ENCODE measurements at regions not wholly inside any gene's neighbourhood (a gene's known extent, or its start where the extent isn't known, plus 50 kb on each side); places are given as distances from the start of the nearest gene placed in this dataset.
"Not testable (repeated sequence)": the region's sequence is repeated elsewhere in the genome, so short reads cannot be mapped to it uniquely, and the experiment has no call there.

DNA sequence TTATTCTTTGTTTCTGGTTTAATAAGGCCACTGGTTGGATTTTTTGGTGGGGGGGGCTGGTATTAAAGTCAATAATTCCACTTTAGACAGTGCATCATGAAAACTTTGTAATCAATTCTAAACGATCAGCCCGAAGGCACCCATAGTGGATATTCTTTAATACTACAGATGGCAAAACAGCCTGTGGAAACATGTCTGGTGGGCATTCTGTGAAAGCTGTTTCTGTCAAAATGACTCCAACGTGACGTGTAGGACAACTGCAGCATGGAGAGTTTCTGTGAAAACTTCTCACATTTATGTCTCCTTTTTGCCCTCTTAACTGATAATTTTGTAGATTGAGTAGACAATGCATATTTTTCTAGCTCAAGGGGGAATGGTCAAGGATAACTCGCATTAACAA is 185.8 kb upstream of the FLRT2 start:
- no peak for DNase-seq (ENCODE audit: low read depth in 2 of 2)

DNA sequence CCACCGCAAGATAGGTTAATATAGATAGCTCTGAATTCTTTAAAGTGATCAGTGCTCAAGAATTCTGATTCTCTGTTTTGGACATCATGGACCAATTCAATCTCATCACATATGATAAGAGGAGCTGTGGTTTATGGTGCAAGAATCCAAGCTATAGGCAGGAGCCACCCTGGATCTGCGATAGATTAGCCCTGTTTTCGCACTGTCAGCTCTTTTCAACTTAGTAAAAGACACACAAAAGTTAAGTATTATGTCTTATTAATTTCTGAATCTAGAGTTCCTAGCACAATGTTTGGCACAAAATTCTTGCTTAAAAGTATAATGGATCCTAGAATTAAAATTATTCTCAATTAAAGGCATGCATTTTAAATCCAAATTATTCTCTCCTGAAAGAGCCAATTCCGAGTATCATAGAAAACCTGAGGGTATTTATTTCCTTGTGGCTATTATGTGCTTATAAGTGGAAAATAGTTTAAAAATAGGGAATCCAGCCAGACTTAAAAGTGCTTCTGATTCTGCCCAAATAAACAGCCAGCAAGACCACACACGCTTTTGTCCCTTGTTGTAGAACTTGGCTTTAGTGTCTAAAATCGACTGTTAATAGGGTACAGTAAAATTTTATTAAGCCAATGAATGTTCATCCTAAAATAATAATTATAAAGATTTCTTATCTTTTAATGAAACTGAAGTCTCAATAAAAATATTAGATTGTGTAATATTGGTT is 184.9 kb upstream of the FLRT2 start:
- DNase-seq (ENCODE audit: low read depth in 2 of 2), result no peak

DNA sequence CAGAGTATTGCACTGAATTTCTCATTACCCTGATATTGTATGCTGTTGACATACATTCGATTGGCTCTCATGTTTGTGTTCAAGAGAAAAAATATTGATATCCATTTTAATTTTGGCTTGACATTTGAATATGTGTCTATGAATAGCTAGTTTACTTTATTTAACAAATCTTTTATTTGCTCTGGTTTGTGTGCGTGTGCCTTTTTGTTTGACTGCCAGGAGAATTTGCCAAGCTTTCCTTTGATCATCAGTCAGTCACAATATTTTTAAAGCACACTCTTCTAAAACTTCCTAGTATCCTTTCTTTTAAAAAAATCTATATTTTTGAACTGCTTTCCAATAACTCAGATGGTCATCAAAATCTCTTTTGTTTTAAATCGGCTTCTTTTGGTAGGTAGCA is 179.3 kb upstream of the FLRT2 start:
- no peak for DNase-seq (ENCODE audit: low read depth in 2 of 2)

DNA sequence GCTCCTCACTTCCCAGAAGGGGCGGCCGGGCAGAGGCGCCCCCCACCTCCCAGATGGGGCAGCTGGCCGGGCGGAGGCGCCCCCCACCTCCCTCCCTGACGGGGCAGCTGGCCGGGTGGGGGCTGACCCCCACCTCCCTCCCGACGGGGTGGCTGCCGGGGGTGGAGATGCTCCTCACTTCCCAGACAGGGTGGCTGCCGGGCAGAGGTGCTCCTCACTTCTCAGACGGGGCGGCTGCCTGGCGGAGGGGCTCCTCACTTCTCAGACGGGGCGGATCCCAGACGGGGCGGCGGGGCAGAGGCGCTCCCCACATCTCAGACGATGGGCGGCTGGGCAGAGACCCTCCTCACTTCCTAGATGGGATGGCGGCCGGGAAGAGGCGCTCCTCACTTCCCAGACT is 177.4 kb upstream of the FLRT2 start:
- not testable (repeated sequence) for DNase-seq (ENCODE audit: low read depth in 2 of 2)

DNA sequence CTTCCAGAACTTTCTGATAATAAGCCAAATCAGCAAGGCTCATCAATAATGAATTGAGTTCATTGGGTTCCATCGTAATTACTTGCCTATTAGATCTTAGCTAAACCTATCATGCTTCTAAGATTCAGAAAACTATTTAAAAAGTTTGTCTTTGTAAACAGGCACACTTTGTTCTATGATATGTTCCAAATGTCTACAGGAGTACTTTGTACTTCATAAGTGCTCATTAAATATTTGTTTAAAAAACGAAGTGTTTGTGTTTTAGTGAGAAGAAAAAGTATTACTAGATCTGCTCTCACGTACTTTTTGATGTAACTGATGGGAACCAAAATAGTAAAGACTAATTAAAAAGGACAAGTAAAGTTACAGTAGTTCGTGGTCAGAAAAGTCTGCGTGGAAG is 172.8 kb upstream of the FLRT2 start:
- DNase-seq (ENCODE audit: low read depth in 2 of 2), result no peak

DNA sequence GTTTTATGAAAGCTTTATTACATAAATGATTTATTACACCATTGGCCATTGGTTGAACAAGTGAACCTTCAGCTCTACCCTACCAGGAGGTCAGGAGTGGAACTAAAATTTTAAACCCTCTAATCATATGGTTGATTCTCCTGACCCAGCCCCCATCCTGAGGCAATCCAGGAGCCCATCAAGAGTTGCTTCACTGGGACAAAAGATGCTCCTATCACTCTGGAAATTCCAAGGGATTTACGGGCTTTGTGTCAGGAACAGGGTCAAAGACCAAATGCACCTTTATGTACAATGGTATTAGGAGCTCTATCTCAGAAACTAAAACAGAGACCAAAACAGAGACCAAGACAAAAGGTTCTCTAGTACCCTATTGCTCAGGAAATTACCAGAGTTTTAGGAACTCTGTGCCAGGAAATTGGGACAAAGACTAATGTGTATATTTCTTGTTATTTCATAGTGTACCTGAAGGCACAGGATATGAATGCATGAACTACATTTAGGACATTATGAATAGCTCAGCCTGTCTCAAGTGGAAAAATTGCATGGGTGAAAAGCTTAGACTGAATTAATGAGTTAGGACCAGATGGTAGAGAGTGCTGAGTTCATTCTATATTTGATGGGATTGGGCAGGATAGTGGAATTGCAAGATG is 171.7 kb upstream of the FLRT2 start:
- no peak for DNase-seq (ENCODE audit: low read depth in 2 of 2)

DNA sequence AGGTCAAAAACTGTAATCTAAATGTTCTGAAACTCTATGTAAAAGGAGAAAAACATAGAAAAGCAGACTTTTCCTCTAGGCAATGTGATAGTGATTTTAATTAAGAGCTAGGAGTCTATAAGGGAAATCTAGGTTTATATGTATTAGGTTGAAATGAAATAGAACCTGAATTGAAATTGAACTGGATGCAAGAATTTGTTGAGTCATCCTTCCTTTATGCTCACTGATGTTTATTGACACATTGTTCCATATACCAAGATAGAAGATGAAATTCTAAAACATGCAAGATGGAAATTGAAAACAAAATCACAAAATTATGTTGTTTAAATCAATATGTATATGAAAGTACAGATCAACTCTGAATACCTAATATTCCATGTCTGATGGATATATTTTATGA is 170.4 kb upstream of the FLRT2 start:
- DNase-seq (ENCODE audit: low read depth in 2 of 2), result no peak

DNA sequence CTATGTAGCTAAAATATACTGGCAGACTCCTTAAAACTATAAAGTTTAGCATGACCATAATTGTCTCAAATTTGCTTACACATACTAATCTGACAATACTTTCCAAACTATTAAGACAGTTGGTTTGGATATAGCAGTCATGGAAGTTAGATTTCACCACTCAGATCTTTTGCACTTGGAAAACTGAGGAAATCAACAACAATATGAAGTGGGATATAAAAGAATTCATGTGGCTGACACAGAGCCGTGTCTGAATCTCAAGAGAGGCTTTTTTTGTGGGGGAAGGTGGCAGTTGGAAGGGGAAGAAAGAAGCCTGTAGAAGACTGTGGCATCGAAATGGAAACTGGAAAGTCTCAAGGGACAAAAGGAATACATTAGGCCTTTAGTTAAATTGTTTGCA is 166.6 kb upstream of the FLRT2 start:
- DNase-seq (ENCODE audit: low read depth in 2 of 2), result no peak

DNA sequence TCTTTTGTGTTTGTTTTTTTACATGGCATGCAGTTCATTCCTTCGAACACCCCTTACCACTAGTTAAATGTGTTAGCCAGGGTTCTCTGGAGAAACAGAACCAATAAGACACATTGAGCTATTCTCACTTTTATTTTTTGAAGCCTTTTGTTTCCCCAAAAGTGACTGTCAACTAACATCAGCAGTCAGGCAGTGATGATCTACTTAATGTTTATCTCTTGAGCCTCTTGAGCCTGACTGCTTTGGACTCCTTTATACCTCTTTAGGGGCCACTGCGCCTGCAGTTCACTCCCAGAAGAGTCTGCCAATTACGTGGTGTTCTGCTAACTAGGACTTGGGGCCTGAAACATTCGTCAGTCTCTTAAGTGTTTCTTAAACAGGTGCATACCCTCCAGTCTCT is 163.7 kb upstream of the FLRT2 start:
- DNase-seq (ENCODE audit: low read depth in 2 of 2), result no peak

DNA sequence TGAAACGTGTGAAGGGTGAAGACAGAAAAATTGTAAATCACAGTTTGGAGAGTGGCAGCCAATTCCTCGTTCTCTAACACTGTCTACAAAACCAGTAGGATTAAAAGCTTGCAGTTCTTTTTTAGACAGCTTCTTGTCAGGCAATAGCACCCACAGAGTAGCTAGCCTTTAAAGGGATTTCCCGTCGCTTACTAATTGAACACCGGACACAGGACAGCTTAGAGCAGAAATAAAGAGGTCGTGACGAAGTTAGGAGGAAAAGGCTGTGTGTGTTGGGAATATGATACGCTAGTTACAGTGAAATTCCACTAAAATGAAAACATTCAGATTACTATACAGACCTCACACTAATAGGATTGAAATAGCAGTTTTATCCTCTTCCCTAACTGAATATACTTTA is 149.1 kb upstream of the FLRT2 start:
- no peak for DNase-seq (ENCODE audit: low read depth in 2 of 2)

DNA sequence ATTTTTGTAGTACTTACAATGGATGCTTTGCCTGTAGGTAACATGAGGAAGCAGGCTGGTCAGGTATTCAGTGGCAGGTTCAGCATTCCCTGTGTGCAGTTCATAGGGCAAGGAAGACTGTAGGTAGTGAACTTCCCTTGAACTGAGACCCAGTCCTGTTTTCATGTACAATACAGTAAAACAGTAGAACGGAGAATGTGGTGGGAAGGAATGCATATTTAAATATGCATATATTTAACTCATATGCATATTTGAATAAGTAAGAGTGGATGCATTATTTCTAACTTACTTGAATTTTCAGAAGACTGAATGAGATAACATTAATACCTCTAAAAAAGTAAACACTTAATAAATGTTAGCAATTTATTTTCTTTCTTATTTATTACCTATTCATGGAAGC is 147.6 kb upstream of the FLRT2 start:
- DNase-seq (ENCODE audit: low read depth in 2 of 2), result no peak

DNA sequence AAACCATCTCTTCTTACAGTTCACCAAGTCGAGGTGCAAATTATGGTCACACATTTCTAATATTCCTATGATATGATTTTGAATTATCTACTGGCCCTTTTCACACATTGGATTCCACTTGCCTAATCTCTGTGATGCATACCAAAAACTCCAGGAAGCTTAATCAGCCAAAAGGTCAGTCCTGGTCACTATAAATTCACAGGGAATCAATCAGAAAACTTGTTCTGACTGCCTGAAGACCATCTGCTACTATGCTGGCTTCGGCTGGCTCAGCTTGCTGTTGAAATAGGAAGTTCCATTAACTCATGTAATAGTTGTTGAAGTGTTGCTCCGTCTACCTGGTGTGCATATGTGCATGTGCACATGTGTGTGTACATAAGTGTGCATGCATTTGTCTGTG is 142.8 kb upstream of the FLRT2 start:
- no peak for DNase-seq (ENCODE audit: low read depth in 2 of 2)

DNA sequence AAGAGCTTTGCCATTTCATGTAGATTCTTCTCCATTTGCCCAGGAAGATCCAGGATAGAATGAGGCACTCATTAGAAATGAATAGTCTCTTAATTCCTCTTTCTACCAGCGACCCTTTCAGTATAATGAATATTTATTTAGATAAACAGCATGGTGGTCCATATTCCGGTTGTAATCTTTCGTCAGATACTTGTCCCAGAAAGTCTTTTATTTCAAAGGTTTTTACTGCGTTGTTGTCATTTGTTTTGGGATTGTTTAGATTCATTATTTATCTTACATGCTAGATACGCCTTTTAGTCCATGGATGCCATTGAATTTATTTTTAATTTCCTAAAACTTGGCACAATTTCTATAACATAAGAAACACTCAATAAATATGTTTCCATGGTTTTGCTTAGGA is 139.7 kb upstream of the FLRT2 start:
- DNase-seq (ENCODE audit: low read depth in 2 of 2), result no peak

DNA sequence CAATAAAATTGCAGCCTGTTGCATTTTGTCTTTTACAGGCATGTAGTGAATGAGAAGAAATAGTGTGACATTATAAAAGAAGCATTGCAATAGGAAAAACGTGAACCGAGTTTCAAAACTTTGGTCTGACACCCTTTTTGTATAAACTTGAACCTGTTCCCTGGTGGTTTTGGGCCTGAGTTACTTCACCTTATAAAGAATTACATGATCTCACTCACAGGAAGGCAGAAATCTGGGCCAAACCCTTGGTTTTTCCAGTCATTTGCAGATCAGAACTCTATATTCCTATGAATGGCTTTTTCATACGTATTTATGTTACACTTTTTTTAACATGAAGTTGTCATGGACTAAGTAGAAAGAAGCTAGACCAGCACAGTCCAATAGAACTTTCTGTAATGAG is 138.5 kb upstream of the FLRT2 start:
- no peak for DNase-seq (ENCODE audit: low read depth in 2 of 2)

DNA sequence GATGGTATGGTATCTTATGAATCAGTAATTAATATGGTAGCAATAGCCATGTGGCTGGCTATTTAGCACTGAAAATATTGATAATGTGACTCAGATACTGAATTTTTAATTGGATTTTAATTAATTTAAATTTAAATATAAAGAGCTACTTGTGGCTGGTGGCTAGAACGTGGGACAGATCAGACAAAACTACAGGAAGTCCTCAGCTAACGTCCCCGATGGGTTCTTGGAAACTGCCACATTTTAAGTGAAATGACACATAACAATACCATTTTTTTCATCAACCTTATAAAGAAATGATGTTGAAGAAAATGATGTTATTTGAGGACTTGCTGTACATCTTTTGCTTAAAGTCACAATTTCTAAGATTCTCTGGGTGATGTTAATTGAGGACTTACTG is 138.1 kb upstream of the FLRT2 start:
- no peak for DNase-seq (ENCODE audit: low read depth in 2 of 2)

DNA sequence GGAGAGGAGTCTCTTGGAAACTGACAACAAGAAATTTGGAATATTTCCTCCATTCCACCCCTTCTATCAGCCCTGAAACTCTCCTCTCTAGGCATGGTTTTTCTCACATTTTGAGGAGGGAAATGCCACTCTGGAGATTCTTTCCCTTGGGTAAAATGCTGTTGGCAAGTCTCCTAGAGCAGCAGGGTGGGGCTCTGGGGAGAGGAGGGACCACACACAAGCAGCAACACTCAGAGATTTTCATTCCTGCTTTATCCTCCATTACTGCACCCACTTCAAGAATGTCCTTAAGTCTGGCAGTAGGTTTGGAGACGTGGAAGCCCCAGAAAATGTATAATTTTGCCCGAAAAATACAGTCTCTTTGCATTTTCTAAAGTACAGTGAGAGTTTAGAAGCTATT is 130.8 kb upstream of the FLRT2 start:
- no peak for DNase-seq (ENCODE audit: low read depth in 2 of 2)

DNA sequence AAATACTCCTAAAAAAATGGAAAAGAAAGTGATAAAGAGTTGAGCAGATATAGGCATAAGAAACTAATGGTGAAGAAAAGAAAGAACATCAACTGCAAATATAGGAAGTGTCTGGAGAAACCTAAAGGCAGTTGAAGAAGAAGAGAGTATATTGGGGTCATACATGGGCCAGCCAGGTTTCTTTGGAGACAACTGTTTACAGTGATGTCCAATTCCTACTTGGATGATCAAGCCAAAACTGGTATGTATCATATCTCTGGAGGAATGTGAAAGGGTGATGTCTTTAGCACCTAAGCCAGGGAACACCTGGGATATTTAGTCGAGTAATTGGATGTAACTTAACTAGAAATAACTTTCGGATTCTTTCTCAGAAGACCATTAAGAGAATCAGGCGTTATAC is 129.3 kb upstream of the FLRT2 start:
- DNase-seq (ENCODE audit: low read depth in 2 of 2), result no peak

DNA sequence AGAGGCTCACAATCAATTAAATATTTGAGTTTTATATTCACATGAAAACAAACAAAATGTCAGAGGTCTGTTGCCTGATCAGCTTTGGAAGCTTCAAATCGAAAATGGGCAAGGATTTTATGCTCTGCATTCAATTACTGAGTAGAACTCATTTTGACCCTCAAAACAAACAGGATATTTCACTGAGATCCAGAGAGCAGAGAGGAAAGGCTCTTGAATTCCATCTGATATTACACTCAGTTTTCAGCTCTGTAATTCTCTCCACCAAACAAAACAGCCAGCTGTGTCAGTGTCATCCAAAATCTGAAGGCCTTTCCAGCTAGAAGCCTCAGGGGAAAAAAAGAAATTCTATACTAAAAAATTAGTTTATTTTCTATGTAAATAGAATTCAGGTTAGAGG is 128.6 kb upstream of the FLRT2 start:
- DNase-seq (ENCODE audit: low read depth in 2 of 2), result no peak

DNA sequence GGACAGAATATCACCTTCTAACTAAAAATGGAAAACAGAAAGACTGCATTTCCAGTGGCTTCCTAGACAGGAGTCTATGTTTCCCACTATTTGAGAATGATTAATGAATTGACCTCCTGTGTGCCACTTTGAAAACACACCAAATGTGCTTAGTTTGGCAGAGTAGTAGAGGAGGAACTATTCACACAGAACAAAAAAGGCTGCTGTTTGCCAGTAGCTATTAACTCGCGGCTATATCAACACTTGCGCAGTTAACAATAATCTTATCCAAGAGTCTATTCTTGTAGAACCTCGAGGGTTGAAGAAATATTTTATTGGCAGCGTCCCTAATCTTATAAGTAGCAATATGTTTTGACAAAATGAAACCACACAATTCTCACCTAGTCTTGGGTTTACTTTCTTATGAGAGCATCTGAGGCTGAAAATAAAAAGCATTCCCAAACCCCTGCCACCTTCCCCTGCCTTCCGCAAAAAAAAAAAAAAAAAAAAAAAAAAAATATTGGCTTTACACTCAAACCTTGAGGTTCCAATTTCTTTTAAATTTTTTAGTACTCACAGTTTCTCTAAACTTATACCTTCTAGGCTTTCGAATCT is 127.3 kb upstream of the FLRT2 start:
- no peak for DNase-seq (ENCODE audit: low read depth in 2 of 2)

DNA sequence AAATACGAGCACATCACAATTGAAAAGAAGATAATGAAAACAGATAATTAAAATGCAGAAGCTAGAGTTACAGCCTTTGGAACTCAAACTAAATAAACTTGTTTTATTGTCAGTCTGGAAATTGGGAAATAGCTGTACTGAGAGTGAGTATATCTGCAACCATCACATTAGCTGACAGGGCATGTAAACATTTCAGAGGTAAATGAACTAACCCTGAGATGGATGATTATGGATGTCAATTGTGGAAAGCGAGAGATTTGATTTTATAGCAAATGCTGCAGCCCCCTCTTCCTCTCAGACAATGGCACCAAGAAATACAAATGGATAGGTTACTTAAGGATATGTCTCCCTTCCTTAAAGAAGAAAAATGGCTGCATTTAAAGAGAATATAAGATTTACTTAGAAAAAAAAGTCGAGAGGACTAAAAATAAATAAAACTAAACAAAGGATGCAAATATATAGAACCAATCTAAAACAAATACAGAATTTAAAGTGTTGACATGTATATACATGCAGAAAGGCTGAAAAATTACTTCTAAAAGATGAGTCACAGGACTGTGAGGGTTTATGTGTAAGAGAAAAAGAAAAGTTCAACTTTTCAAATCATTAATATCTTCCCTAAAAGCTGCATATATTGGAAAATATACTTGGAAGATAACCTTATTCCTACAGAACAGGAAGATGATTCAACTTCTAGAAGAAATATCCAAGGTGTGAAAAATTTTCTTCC is 120.3 kb upstream of the FLRT2 start:
- no peak for DNase-seq (ENCODE audit: low read depth in 2 of 2)

DNA sequence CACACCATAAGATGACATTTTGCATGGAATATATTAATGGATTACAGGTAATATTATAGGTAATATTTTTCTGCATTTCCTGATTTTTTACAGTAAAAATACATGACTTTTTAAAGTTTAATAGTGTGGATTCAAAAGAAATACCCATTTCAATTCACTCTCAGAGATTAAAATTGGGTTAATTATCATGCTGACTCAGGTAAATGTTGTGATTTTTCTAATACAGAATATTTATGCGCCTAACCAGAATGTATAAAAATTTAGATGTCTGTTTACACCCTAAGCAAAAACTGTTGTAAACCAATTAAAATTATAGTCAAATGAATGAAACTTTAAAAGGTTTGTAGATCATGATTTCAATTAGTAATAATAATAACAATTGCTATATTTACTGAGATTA is 117.2 kb upstream of the FLRT2 start:
- DNase-seq (ENCODE audit: low read depth in 2 of 2), result no peak

DNA sequence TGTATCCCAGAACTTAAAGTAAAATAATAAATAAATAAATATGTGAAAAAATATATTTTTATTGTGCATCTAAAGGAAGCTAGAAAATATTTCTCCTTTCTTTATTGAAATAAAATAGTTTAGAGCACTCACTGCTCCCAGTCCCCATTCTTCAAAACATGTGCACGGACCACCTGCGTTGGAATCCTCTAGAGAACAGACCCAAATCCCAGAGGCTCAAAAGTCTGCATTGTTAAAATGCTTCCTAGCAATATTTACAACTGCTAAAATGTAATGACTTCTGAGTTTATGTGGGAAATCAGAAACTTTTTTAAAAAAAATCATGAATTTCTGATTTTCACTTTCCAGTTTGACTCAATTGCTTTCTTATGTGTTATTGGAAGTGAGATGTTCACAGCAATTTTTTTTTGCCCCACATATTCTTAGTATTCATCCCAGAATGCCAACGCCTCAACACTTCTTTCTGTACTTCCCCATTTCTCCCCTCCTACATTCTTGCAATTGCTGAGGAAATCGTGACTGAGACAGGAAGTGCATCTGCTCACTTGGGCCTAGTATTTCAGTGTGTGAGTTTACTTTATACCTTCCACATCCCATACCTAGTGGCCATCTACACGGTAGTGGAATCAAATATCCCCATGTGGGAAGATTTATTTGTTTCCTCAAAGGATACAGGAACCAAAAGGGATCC is 116.0 kb upstream of the FLRT2 start:
- DNase-seq (ENCODE audit: low read depth in 2 of 2), result no peak

Measured in stimulated activated CD8-positive, alpha-beta memory T cell treated with anti-CD3 and anti-CD28 coated beads, Interleukin-2, amount 100 ng/mL, for 48 hours (primary cell).